HG03108 (cell line): ENCODE measurements at regions not wholly inside any gene's neighbourhood (a gene's known extent, or its start where the extent isn't known, plus 50 kb on each side); places are given as distances from the start of the nearest gene placed in this dataset.

Source experiments
- ATAC-seq: cut with Tn5 transposase; IDR thresholded peaks from one replicate; pipeline ENCODE4 v1.9.1; 2021; ENCODE audit warnings: moderate library complexity; ENCODE audit not compliant: unreplicated experiment

GRCh38 chr9:106632621-106633020 lies 230.3 kb upstream of the ZNF462 start:
- ATAC-seq: no peak

DNA sequence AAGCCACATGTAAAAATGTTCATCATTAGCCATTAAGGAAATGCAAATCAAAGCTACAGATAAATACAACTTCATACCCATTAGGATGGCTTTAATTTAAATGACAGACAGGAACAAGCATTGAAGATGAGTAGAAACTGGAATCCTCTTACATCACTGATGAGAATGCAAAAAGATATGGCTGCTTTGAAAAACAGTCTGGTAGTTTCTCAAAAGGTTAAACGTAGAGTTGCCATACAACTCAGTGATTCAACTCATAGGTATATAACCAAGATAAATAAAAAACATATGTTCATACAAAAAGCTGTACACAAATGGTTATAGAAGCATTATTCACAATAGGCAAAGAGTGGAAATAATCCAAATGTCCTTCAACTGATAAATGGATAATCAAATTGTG lies 228.8 kb upstream of the ZNF462 start:
- no peak for ATAC-seq

DNA sequence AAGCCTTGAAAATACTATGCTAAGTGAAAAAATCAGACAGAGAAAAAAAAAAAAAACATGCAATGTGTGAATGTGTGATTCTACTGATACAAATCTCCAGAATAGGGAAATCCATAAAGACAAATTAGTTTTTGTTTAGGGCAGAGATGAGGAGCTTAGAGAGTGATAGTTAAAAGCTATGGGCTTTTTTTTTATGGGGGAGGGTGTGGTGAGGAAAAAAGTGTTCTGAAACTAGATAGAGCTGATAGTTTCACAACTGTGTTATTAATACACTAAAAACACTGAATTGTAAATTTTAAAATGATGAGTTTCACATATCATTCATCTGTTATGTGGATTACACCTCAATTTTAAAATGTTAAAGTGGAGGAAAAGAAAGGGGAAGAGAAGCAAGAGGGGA lies 228.3 kb upstream of the ZNF462 start:
- ATAC-seq: no peak

- ATAC-seq: no peak
These were observed 225.5 kb upstream of the ZNF462 start for GRCh38 chr9:106637486-106637885.

- no peak for ATAC-seq
These were observed 222.9 kb upstream of the ZNF462 start for GRCh38 chr9:106639873-106640568.

DNA sequence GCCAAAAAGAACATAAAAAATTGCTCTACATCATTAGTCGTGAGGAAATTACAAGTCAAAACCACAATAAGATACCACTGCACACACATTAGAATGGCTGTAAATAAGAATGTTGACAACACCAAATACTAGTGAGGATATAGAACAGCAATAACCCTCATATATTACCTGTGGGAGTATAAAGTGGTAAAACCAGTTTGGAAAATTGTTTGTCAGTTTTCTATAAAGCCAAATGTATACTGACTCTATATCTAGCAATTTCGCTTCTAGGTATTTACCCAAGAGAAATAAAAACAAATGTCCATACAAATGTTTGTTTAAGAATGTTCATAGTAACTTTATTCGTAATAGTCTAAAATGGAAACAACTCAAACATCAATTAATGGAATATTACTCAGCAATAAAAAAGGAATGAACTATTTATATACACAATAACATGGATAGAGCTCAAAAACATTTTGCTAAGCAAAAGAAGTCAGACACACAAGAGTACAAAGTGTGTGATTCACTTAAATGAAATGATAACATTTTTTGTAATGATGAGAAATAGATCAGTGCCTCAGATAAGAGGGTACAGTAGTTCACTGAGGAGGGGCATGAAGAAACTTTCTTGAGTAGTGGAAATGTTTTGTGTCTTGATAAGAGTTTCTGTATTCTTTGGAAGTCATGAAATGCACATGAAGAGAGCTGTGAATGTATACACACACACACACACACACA lies 219.6 kb upstream of the ZNF462 start:
- ATAC-seq: no peak

DNA sequence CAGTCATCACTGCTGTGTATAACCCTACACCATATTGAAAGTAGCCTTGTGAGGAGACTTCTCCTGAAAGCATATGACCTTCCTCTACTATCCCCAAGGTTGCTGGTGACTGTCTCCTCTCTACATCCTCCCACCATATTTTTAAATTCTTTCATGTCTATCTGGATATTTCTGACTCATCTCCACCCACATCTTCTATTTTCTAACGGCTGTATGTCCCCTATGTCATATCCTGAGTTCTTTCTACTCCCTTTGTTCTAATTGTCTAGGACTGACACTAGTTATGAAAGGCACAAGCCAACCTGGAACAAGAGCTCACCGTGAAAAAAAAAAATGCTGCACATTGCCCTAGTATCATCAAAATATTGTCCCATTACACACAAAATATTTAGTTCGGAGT lies 218.3 kb upstream of the ZNF462 start:
- no peak for ATAC-seq

- ATAC-seq: no peak
These were observed 214.2 kb upstream of the ZNF462 start for GRCh38 chr9:106648799-106649198.

GRCh38 chr9:106649664-106650063 lies 213.3 kb upstream of the ZNF462 start:
- no peak for ATAC-seq

DNA sequence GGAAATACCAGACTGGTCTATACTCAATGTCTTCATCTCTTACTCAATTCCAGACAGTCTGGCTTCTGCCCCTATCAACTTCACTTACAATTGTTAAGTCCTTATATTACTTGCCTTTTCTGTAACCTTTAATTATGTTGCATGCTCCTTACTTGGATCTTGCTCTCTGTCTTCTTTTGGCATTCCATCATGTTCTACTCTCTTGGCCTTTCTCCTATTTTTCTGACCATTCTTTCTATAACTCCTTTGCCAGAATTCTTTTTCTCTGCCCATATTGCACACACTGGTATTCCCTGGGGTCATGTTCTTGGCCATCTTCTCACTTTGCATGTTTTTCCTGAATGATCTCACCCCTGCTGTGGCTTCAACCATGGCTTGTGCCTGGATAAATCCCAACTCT lies 209.8 kb upstream of the ZNF462 start:
- no peak for ATAC-seq

- ATAC-seq: no peak
These were observed 207.0 kb upstream of the ZNF462 start for GRCh38 chr9:106655966-106656365.

DNA sequence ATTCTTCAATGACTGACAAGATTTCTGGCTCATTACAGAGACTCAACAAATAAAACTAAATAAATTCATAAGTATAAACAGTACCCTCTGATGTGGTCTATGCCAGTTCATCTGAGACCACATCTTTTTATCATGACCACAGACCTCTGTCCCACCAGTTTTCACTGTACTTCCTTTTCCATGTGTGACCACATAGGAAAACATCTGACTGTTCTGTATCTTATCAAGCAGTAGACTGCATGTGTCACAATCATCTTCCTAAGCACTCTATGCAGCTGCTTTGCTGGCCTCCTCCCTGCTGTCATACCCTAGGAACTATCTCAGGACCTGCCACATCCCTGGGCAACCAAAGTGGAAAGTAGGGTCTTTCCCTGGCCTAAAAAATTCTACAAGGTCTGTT lies 205.0 kb upstream of the ZNF462 start:
- no peak for ATAC-seq

DNA sequence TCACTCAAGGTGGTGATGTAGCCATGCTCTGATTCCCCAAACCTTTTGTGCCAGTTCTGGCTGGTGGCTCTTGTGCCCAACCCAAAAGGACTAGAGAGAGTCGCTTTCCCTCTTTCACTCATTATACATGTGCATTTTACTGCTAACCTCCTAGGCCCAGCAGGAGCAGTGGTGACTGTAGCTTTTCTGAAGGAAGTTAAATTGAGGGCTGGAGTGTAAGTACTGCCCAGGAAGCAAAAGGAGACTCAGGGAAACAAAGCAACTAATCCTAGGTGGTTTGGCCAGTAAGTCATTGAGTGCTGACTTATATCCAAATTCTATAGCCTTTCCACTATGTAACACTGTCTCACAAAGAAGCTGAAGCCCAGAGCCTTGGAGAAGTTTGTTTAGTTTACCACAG lies 194.4 kb upstream of the ZNF462 start:
- no peak for ATAC-seq

DNA sequence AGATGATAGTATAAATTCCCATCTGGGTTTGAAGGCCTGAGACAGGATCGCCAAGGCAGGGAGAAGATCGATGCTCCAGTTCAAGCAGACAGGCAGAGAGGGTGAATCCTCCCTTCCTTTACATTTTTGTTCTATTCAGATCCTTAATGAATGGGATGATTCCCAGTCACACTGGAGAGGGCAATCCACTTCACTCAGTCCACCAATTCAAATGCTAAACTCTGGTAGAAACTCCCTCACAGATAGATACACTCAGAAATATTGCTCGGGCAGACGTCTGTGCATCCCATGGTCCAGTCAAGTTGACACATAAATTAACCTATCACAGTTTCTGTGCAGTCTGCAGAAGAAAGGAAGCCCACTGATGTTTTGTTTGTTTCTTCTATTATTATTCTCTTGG lies 193.1 kb upstream of the ZNF462 start:
- ATAC-seq: no peak

- no peak for ATAC-seq
These were observed 192.5 kb upstream of the ZNF462 start for GRCh38 chr9:106670418-106670817.

DNA sequence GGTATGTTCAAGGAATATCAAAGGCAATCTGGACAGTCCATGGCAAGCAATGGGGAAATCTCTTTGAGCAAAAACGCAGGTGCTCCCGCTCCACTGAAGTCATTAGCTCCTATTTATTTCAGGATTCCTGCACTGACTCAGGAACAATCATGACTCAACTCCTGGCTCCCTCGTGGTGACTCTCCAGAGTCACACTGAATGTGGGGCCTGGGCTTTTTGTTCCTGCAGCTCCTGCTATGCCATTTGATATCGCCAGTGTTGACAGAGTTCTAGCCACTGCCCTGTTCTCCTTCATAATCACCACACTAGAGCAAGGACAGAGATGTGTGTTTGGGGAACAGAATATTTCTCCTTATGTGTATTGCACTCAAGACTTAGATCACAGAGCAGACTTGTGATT lies 187.2 kb upstream of the ZNF462 start:
- no peak for ATAC-seq

- ATAC-seq: no peak
These were observed 185.6 kb upstream of the ZNF462 start for GRCh38 chr9:106677374-106677773.

DNA sequence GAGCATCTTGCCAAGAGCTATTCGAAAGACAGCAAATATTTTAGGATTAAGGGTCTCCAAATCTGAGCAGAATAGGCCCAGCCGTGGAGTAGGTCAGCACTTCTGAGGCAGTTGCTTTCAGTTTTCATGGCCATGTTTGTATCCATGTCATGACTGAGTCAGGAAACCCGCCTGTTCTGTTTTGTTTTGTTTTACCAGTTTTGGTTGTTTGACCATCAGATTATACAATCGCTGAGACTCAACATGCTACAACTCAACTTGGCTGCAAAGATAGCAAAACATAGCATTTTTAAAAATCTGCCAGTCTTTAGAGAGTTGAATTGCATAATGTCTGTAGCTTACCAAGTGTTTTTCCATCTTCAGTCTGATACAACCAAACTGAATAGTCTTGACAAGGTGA lies 185.1 kb upstream of the ZNF462 start:
- ATAC-seq: no peak

- no peak for ATAC-seq
These were observed 184.7 kb upstream of the ZNF462 start for GRCh38 chr9:106678273-106678672.

DNA sequence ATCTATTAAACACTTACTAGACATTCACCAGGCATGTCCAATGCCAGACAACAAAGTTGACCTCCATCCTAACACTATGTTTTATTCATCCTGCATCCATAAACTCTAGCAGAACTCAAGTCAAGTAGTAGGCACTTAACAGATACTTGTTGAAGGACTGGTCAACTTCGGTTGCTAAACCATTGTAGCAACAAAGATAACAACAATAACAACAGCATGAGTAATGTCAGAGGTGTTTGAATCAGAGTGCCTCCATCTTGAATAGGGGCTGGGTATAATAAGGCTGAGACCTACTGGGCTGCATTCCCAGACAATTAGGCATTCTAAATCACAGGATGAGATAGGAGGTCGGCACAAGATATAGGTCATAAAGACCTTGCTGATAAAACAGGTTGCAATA lies 180.5 kb upstream of the ZNF462 start:
- ATAC-seq: no peak

- no peak for ATAC-seq
These were observed 179.5 kb upstream of the ZNF462 start for GRCh38 chr9:106683454-106683853.

GRCh38 chr9:106684940-106685695 lies 177.8 kb upstream of the ZNF462 start:
- ATAC-seq: no peak
